Left ventricle myocardium inferior (tissue), 1 donor: ENCODE measurements at regions not wholly inside any gene's neighbourhood (a gene's known extent, or its start where the extent isn't known, plus 50 kb on each side); places are given as distances from the start of the nearest gene placed in this dataset.
"Not testable (repeated sequence)": the region's sequence is repeated elsewhere in the genome, so short reads cannot be mapped to it uniquely, and the experiment has no call there.

Experiments used
- DNase-seq: peaks from one replicate; pipeline ENCODE4 v3.0.0-alpha.2; 2020
- H3K27ac ChIP-seq: fragments of 200-600 bp; replicated peaks from 2 replicates; pipeline ENCODE4 v1.8.0; 2021
- H3K27me3 ChIP-seq: fragments of 200-600 bp; 2 replicates; pipeline ENCODE4 v1.8.0; 2021; ENCODE audit warnings: low read depth
- H3K36me3 ChIP-seq: fragments of 200-600 bp; 2 replicates; pipeline ENCODE4 v1.8.0; 2021
- H3K4me1 ChIP-seq: fragments of 200-600 bp; 2 replicates; pipeline ENCODE4 v1.8.0; 2021
- H3K4me3 ChIP-seq: fragments of 200-600 bp; 2 replicates; pipeline ENCODE4 v1.8.0; 2021; ENCODE audit warnings: mild to moderate bottlenecking, moderate library complexity
- H3K9me3 ChIP-seq: fragments of 200-600 bp; replicated peaks from 2 replicates; pipeline ENCODE4 v1.8.0; 2021
- CTCF ChIP-seq: fragments of 200-600 bp; IDR thresholded peaks from 2 replicates; pipeline ENCODE4 v1.8.0; 2021; ENCODE audit warnings: antibody characterized with exemption, mild to moderate bottlenecking, borderline replicate concordance
- intact Hi-C: fragments of 100-400 bp; cut with micrococcal nuclease; formaldehyde crosslinking; loops from one replicate; pipeline ENCODE4 v1.11.0; 2022
- donor health status: DM: no; HTN: yes; CAD: no; lungs with severe emphysema.

- no peaks in the 10 kb centered on the region for H3K4me1 ChIP-seq
- TF ChIP-seq CTCF, result no peak
- H3K4me3 ChIP-seq, result no peak overlapping the region
- no peaks in the 10 kb centered on the region for H3K27me3 ChIP-seq
- no peaks in the 10 kb centered on the region for H3K9me3 ChIP-seq
- H3K27ac ChIP-seq, result no peak overlapping the region
- no peak for DNase-seq
- H3K36me3 ChIP-seq, result no peaks in the 10 kb centered on the region
- intact Hi-C loops, result no loop called here
These were observed 637.2 kb upstream of the ITGA1 start for GRCh38 chr5:52150501-52150900.

- H3K4me1 ChIP-seq, intact Hi-C loops, H3K27ac ChIP-seq, H3K27me3 ChIP-seq, H3K36me3 ChIP-seq, H3K4me3 ChIP-seq, DNase-seq: not testable (repeated sequence)
- peaks cover 12% of the 10 kb centered on the region for H3K9me3 ChIP-seq
These were observed 630.9 kb upstream of the ITGA1 start for GRCh38 chr5:52156809-52157208.

GRCh38 chr5:52165806-52166205 is 621.9 kb upstream of the ITGA1 start:
- H3K4me3 ChIP-seq, H3K27ac ChIP-seq, H3K4me1 ChIP-seq, DNase-seq, H3K27me3 ChIP-seq, H3K36me3 ChIP-seq, intact Hi-C loops: not testable (repeated sequence)
- peaks cover 28% of the 10 kb centered on the region for H3K9me3 ChIP-seq

GRCh38 chr5:52173133-52173532 is 614.6 kb upstream of the ITGA1 start:
- Histone ChIP-seq H3K36me3 (no peaks in the 10 kb centered on the region), H3K4me1 (no peaks in the 10 kb centered on the region), H3K27me3 (no peaks in the 10 kb centered on the region), H3K4me3 (no peak overlapping the region), H3K27ac (no peak overlapping the region), H3K9me3 (peaks cover 7% of the 10 kb centered on the region)
- DNase-seq, result no peak
- intact Hi-C loops, result no loop called here
- no peak for TF ChIP-seq CTCF

- Histone ChIP-seq H3K9me3 (no peaks in the 10 kb centered on the region), H3K36me3 (no peaks in the 10 kb centered on the region), H3K27me3 (no peaks in the 10 kb centered on the region), H3K27ac (no peak overlapping the region), H3K4me3 (no peak overlapping the region), H3K4me1 (no peaks in the 10 kb centered on the region)
- no peak for TF ChIP-seq CTCF
- no peak for DNase-seq
- intact Hi-C loops, result no loop called here
These were observed 610.5 kb upstream of the ITGA1 start for GRCh38 chr5:52177193-52177592.

GRCh38 chr5:52181403-52181802 is 606.3 kb upstream of the ITGA1 start:
- DNase-seq, result no peak
- TF ChIP-seq CTCF, result no peak
- intact Hi-C loops, result no loop called here

GRCh38 chr5:52190737-52191136 is 597.0 kb upstream of the ITGA1 start:
- intact Hi-C loops, result no loop called here
- no peaks in the 10 kb centered on the region for H3K4me1 ChIP-seq
- TF ChIP-seq CTCF, result no peak
- no peak for DNase-seq
- H3K27me3 ChIP-seq, result no peaks in the 10 kb centered on the region
- no peak overlapping the region for H3K4me3 ChIP-seq
- H3K36me3 ChIP-seq, result no peaks in the 10 kb centered on the region
- H3K27ac ChIP-seq, result no peak overlapping the region
- H3K9me3 ChIP-seq, result no peaks in the 10 kb centered on the region

More at GRCh38 chr5:52181403-52181802, 606.3 kb upstream of the ITGA1 start:
- no peaks in the 10 kb centered on the region for H3K27me3 ChIP-seq
- H3K9me3 ChIP-seq, result peaks cover 5% of the 10 kb centered on the region
- H3K4me3 ChIP-seq, result no peak overlapping the region
- H3K36me3 ChIP-seq, result no peaks in the 10 kb centered on the region
- H3K4me1 ChIP-seq, result no peaks in the 10 kb centered on the region
- H3K27ac ChIP-seq, result no peak overlapping the region
